ENCODE measurements at regions not wholly inside any gene's neighbourhood (a gene's known extent, or its start where the extent isn't known, plus 50 kb on each side); places are given as distances from the start of the nearest gene placed in this dataset.

- Histone ChIP-seq H3K4me1 (ENCODE audit: control insufficient read depth, extremely low read depth, insufficient read depth, low read length) (peaks cover 11% of the 10 kb centered on the region), H3K4me3 (replicated peaks in 1 of 4; ENCODE audit: control extremely low read depth in 1 of 4, insufficient read depth in 1 of 4, low read depth in 3 of 4, low read length in 4 of 4) (no peak overlapping the region), H3K9ac (ENCODE audit: insufficient read depth, low read length) (no peak overlapping the region), H2AFZ (ENCODE audit: low read length) (no peak overlapping the region), H3K36me3 (ENCODE audit: control insufficient read depth, insufficient read depth, low read length) (no peaks in the 10 kb centered on the region), H3K9me3 (ENCODE audit: control insufficient read depth, insufficient read depth, low read depth, low read length) (no peaks in the 10 kb centered on the region), H3K27ac (ENCODE audit: insufficient read depth, low read length) (no peak overlapping the region), H3K79me2 (ENCODE audit: control insufficient read depth, insufficient read depth, low read length) (no peaks in the 10 kb centered on the region), H3K27me3 (ENCODE audit: control insufficient read depth, insufficient read depth, low read length) (no peaks in the 10 kb centered on the region), H4K20me1 (ENCODE audit: control insufficient read depth, extremely low read depth, insufficient read depth, low read length) (no peaks in the 10 kb centered on the region), H3K4me2 (ENCODE audit: extremely low read depth, insufficient read depth, low read length) (no peak overlapping the region)
- no peak for TF ChIP-seq EZH2 (IDR thresholded peaks at IDR 0.05; ENCODE audit: low read length, missing control alignments)
- TF ChIP-seq CTCF (conservative IDR thresholded peaks at IDR 0.05 in 1 of 2, IDR thresholded peaks at IDR 0.05 in 1 of 2; ENCODE audit: low read depth in 1 of 2, low read length in 2 of 2) = no peak
- DNase-seq (ENCODE audit: low read depth in 2 of 2) = no peak
These were observed 77.3 kb upstream of the IL6 start for GRCh38 chr7:22649686-22650085.

- H3K27ac ChIP-seq (ENCODE audit: insufficient read depth, low read length) = no peak overlapping the region
- H3K36me3 ChIP-seq (ENCODE audit: control insufficient read depth, insufficient read depth, low read length) = no peaks in the 10 kb centered on the region
- no peak overlapping the region for H3K4me3 ChIP-seq (replicated peaks in 1 of 4; ENCODE audit: control extremely low read depth in 1 of 4, insufficient read depth in 1 of 4, low read depth in 3 of 4, low read length in 4 of 4)
- no peak overlapping the region for H3K9ac ChIP-seq (ENCODE audit: insufficient read depth, low read length)
- TF ChIP-seq EZH2 (IDR thresholded peaks at IDR 0.05; ENCODE audit: low read length, missing control alignments) = no peak
- TF ChIP-seq CTCF (conservative IDR thresholded peaks at IDR 0.05 in 1 of 2, IDR thresholded peaks at IDR 0.05 in 1 of 2; ENCODE audit: low read depth in 1 of 2, low read length in 2 of 2) = no peak
- H4K20me1 ChIP-seq (ENCODE audit: control insufficient read depth, extremely low read depth, insufficient read depth, low read length) = no peaks in the 10 kb centered on the region
- no peak overlapping the region for H3K4me2 ChIP-seq (ENCODE audit: extremely low read depth, insufficient read depth, low read length)
- no peaks in the 10 kb centered on the region for H3K27me3 ChIP-seq (ENCODE audit: control insufficient read depth, insufficient read depth, low read length)
- no peaks in the 10 kb centered on the region for H3K79me2 ChIP-seq (ENCODE audit: control insufficient read depth, insufficient read depth, low read length)
- H2AFZ ChIP-seq (ENCODE audit: low read length) = no peak overlapping the region
- peaks cover 11% of the 10 kb centered on the region for H3K4me1 ChIP-seq (ENCODE audit: control insufficient read depth, extremely low read depth, insufficient read depth, low read length)
- no peaks in the 10 kb centered on the region for H3K9me3 ChIP-seq (ENCODE audit: control insufficient read depth, insufficient read depth, low read depth, low read length)
- DNase-seq (ENCODE audit: low read depth in 2 of 2) = peak; percentile 61 to 99
These were observed 79.3 kb upstream of the IL6 start for GRCh38 chr7:22647451-22648257.

GRCh38 chr7:22645418-22646181 lies 81.4 kb upstream of the IL6 start:
- H4K20me1 ChIP-seq (ENCODE audit: control insufficient read depth, extremely low read depth, insufficient read depth, low read length) = no peaks in the 10 kb centered on the region
- H3K9ac ChIP-seq (ENCODE audit: insufficient read depth, low read length) = no peak overlapping the region
- H3K27ac ChIP-seq (ENCODE audit: insufficient read depth, low read length) = no peak overlapping the region
- H2AFZ ChIP-seq (ENCODE audit: low read length) = no peak overlapping the region
- no peaks in the 10 kb centered on the region for H3K27me3 ChIP-seq (ENCODE audit: control insufficient read depth, insufficient read depth, low read length)
- peaks cover 3% of the 10 kb centered on the region for H3K4me1 ChIP-seq (ENCODE audit: control insufficient read depth, extremely low read depth, insufficient read depth, low read length)
- no peaks in the 10 kb centered on the region for H3K36me3 ChIP-seq (ENCODE audit: control insufficient read depth, insufficient read depth, low read length)
- no peak overlapping the region for H3K4me3 ChIP-seq (replicated peaks in 1 of 4; ENCODE audit: control extremely low read depth in 1 of 4, insufficient read depth in 1 of 4, low read depth in 3 of 4, low read length in 4 of 4)
- H3K79me2 ChIP-seq (ENCODE audit: control insufficient read depth, insufficient read depth, low read length) = no peaks in the 10 kb centered on the region
- TF ChIP-seq EZH2 (IDR thresholded peaks at IDR 0.05; ENCODE audit: low read length, missing control alignments) = no peak
- TF ChIP-seq CTCF (conservative IDR thresholded peaks at IDR 0.05 in 1 of 2, IDR thresholded peaks at IDR 0.05 in 1 of 2; ENCODE audit: low read depth in 1 of 2, low read length in 2 of 2) = no peak
- DNase-seq (ENCODE audit: low read depth in 2 of 2) = no peak
- no peak overlapping the region for H3K4me2 ChIP-seq (ENCODE audit: extremely low read depth, insufficient read depth, low read length)
- H3K9me3 ChIP-seq (ENCODE audit: control insufficient read depth, insufficient read depth, low read depth, low read length) = no peaks in the 10 kb centered on the region
